ENCODE measurements at regions not wholly inside any gene's neighbourhood (a gene's known extent, or its start where the extent isn't known, plus 50 kb on each side); places are given as distances from the start of the nearest gene placed in this dataset.

GRCh38 chr16:13613165-13613564 is 306.8 kb upstream of the ERCC4 start:
- TF ChIP-seq CTCF (IDR thresholded peaks at IDR 0.05) (no peak), POLR2A (IDR thresholded peaks at IDR 0.05) (no peak)
